HepG2 (cell line): ENCODE measurements at regions not wholly inside any gene's neighbourhood (a gene's known extent, or its start where the extent isn't known, plus 50 kb on each side); places are given as distances from the start of the nearest gene placed in this dataset.

Experiments used
- ATAC-seq: fragments of 200-7000 bp; cut with Tn5 transposase; 3 replicates; pipeline ENCODE4 v1.9.1; 2020; ENCODE audit warnings: mild to moderate bottlenecking, moderate library complexity
- BruUV-seq: library from RNA; stranded (reverse); fragments of 400-500 nt; replicated peaks from 2 replicates; lab custom pipeline; 2021; lab: Mats Ljungman, UMichigan
- CTCF ChIA-PET: fragments of 300-600 bp; formaldehyde crosslinking; extraction: SDS; loops from one replicate; lab custom pipeline; 2021; ENCODE audit warnings: low total read pairs, inconsistent platforms, low intra/inter-chr PET ratio; lab: Yijun Ruan, JAX
- POLR2A ChIA-PET: fragments of 350-600 bp; sonication (Branson Sonifier 250); formaldehyde crosslinking; loops from one replicate; lab custom pipeline; 2020; ENCODE audit warnings: antibody characterized with exemption, inconsistent platforms; lab: Yijun Ruan, JAX
- DNase-seq: peaks from one replicate; pipeline ENCODE4 v3.0.0-alpha.2; 2015; ENCODE audit warnings: low spot score
- FAIRE-seq: peaks from 3 replicates; lab custom pipeline; 2011; peaks lifted over from hg19 to GRCh38; lab: Jason Lieb, UNC
- H2AFZ ChIP-seq: one replicate; pipeline ENCODE4 v1.6.1; 2011; ENCODE audit warnings: low read length, inconsistent platforms
- H3K27ac ChIP-seq: fragments of 300-600 bp; 3 replicates; pipeline ENCODE4 v1.8.0; 2011; ENCODE audit warnings: mixed run types, mild to moderate bottlenecking, mixed read lengths, low read length, inconsistent platforms; ENCODE audit not compliant: insufficient read depth; ENCODE audit errors: extremely low read length
- H3K27me3 ChIP-seq, 2 experiments: fragments of 200-600 bp in 1 of 2; 2 replicates in 1 of 2; 3 replicates in 1 of 2; pipeline versions ENCODE4 v1.6.0 to v1.8.0; 2011; ENCODE audit warnings: low read length in 2 of 2, mild to moderate bottlenecking in 2 of 2, moderate library complexity in 2 of 2, inconsistent platforms in 1 of 2; ENCODE audit not compliant: insufficient read depth in 2 of 2, control insufficient read depth in 1 of 2
- H3K36me3 ChIP-seq, 2 experiments: fragments of 200-600 bp in 1 of 2; replicated peaks in 1 of 2; 2 replicates in 1 of 2; 3 replicates in 1 of 2; pipeline versions ENCODE4 v1.5.1 to v1.8.0; 2011; ENCODE audit warnings: low read length in 2 of 2, inconsistent platforms in 1 of 2; ENCODE audit not compliant: insufficient read depth in 2 of 2, control insufficient read depth in 1 of 2
- H3K4me1 ChIP-seq: 2 replicates; pipeline ENCODE4 v1.5.1; 2012; ENCODE audit warnings: low read length, inconsistent platforms; ENCODE audit not compliant: insufficient read depth
- H3K4me2 ChIP-seq: 2 replicates; pipeline ENCODE4 v1.6.0; 2011; ENCODE audit warnings: low read depth, low read length, inconsistent platforms
- H3K4me3 ChIP-seq, 3 experiments: fragments of 200-600 bp in 1 of 3; sonication (generic), shearing (Covaris generic) in 1 of 3; replicated peaks in 1 of 3; 2 replicates each; pipeline ENCODE4 v1.5.1; 2011 to 2016; ENCODE audit warnings: low read length in 3 of 3, inconsistent platforms in 2 of 3, low read depth in 2 of 3, mild to moderate bottlenecking in 2 of 3, control low read depth in 1 of 3, mixed read lengths in 1 of 3; ENCODE audit not compliant: insufficient read depth in 1 of 3
- H3K79me2 ChIP-seq: one replicate; pipeline ENCODE4 v1.6.1; 2011; ENCODE audit warnings: low read length, inconsistent platforms; ENCODE audit not compliant: insufficient read depth
- H3K9ac ChIP-seq: 2 replicates; pipeline ENCODE4 v1.6.0; 2011; ENCODE audit warnings: mild to moderate bottlenecking, low read depth, low read length, inconsistent platforms; ENCODE audit not compliant: insufficient read depth
- H3K9me3 ChIP-seq: 2 replicates; pipeline ENCODE4 v1.5.1; 2012; ENCODE audit warnings: mild to moderate bottlenecking, low read length
- H4K20me1 ChIP-seq: 2 replicates; pipeline ENCODE4 v1.6.0; 2011; ENCODE audit warnings: inconsistent platforms, mild to moderate bottlenecking, low read length, moderate library complexity; ENCODE audit not compliant: insufficient read depth
- ARNT ChIP-seq: fragments of 450-650 bp; IDR thresholded peaks from 2 replicates; pipeline ENCODE4 v1.6.1; 2017
- CHCHD3 ChIP-seq: sonication (generic); formaldehyde crosslinking; IDR thresholded peaks from 2 replicates; pipeline ENCODE4 v1.8.0; 2022; ENCODE audit warnings: mild to moderate bottlenecking, missing genetic modification reagents, moderate library complexity
- CREM ChIP-seq, 2 experiments: sonication (generic) in 1 of 2; formaldehyde crosslinking in 1 of 2; IDR thresholded peaks; 2 replicates each; pipeline versions ENCODE4 v1.4.0 to v1.6.1; 2016 to 2020; ENCODE audit warnings: antibody characterized with exemption in 1 of 2, mild to moderate bottlenecking in 1 of 2, missing genetic modification reagents in 1 of 2
- DMAP1 ChIP-seq: IDR thresholded peaks from 2 replicates; pipeline ENCODE4 v1.6.1; 2016
- DR1 ChIP-seq: sonication (generic); formaldehyde crosslinking; IDR thresholded peaks from 2 replicates; pipeline ENCODE4 v1.8.0; 2021; ENCODE audit warnings: mild to moderate bottlenecking, missing genetic modification reagents, inconsistent platforms
- EZH2 ChIP-seq: conservative IDR thresholded peaks from 2 replicates; pipeline ENCODE4 v1.6.1; 2012; ENCODE audit warnings: mild to moderate bottlenecking, low read depth, low read length, moderate library complexity
- FOXA3 ChIP-seq: IDR thresholded peaks from 2 replicates; pipeline ENCODE4 v1.6.1; 2016; ENCODE audit warnings: missing genetic modification reagents, missing compliant biosample characterization
- KDM3A ChIP-seq: IDR thresholded peaks from 2 replicates; pipeline ENCODE4 v1.6.1; 2018; ENCODE audit warnings: low read depth, missing compliant biosample characterization
- PLRG1 ChIP-seq: fragments of 450-650 bp; conservative IDR thresholded peaks from 2 replicates; pipeline ENCODE4 v1.6.1; 2016
- RELA ChIP-seq: sonication (generic); formaldehyde crosslinking; IDR thresholded peaks from 2 replicates; pipeline ENCODE4 v1.4.0; 2020; ENCODE audit warnings: missing genetic modification reagents
- SIX4 ChIP-seq: sonication (generic); formaldehyde crosslinking; IDR thresholded peaks from 2 replicates; pipeline ENCODE4 v1.4.0; 2020; ENCODE audit warnings: missing genetic modification reagents
- SSRP1 ChIP-seq: IDR thresholded peaks from 2 replicates; pipeline ENCODE4 v1.6.1; 2016; ENCODE audit warnings: control low read depth
- YEATS4 ChIP-seq: sonication (generic); formaldehyde crosslinking; IDR thresholded peaks from 2 replicates; pipeline ENCODE4 v1.4.0; 2020; ENCODE audit warnings: missing genetic modification reagents, borderline replicate concordance
- ZNF160 ChIP-seq: sonication (generic); formaldehyde crosslinking; IDR thresholded peaks from 2 replicates; pipeline ENCODE4 v1.8.0; 2022; ENCODE audit warnings: mild to moderate bottlenecking, inconsistent platforms, missing genetic modification reagents
- ZNF713 ChIP-seq: sonication (generic); formaldehyde crosslinking; IDR thresholded peaks from 2 replicates; pipeline ENCODE4 v1.4.0; 2020; ENCODE audit warnings: mild to moderate bottlenecking, missing genetic modification reagents
- ZNF749 ChIP-seq: sonication (generic); formaldehyde crosslinking; IDR thresholded peaks from 2 replicates; pipeline ENCODE4 v1.8.0; 2022; ENCODE audit warnings: mild to moderate bottlenecking, missing genetic modification reagents, moderate library complexity, borderline replicate concordance
- WGBS: methylation state at CpG from one replicate; pipeline ENCODE4 v1.1.6; 2017; ENCODE audit warnings: low lambda C conversion rate; 5-methylcytosine and 5-hydroxymethylcytosine counted together
- in situ Hi-C: cut with HindIII; loops from 2 replicates; pipeline ENCODE4 v1.10.0; 2017; ENCODE audit warnings: low pct_unique_long_range_greater_than_20kb; ENCODE audit not compliant: extremely low pct_ligation_motif_present
- intact Hi-C: fragments of 100-400 bp; cut with micrococcal nuclease; formaldehyde crosslinking; loops from one replicate; pipeline ENCODE4 v1.10.0; 2022; ENCODE audit not compliant: unreplicated experiment
- TF ChIP-seq, protein P1 (sequence below): sonication (generic); formaldehyde crosslinking; IDR thresholded peaks from 2 replicates; pipeline ENCODE4 v1.5.0; 2020; ENCODE audit warnings: mild to moderate bottlenecking, missing genetic modification reagents
- TF ChIP-seq, protein P2 (sequence below), 2 experiments: sonication (generic) in 1 of 2; formaldehyde crosslinking in 1 of 2; IDR thresholded peaks; 2 replicates each; pipeline versions ENCODE4 v1.4.0 to v1.6.1; 2018 to 2020; ENCODE audit warnings: missing genetic modification reagents in 2 of 2, borderline replicate concordance in 1 of 2, low read depth in 1 of 2, mild to moderate bottlenecking in 1 of 2, missing biosample characterization in 1 of 2
- TF ChIP-seq, protein P3 (sequence below): sonication (generic); formaldehyde crosslinking; IDR thresholded peaks from 2 replicates; pipeline ENCODE4 v1.4.0; 2020; ENCODE audit warnings: mild to moderate bottlenecking, missing genetic modification reagents
- TF ChIP-seq, protein P4 (sequence below): sonication (generic); formaldehyde crosslinking; IDR thresholded peaks from 2 replicates; pipeline ENCODE4 v1.4.0; 2020; ENCODE audit warnings: mild to moderate bottlenecking, missing genetic modification reagents

DNA sequence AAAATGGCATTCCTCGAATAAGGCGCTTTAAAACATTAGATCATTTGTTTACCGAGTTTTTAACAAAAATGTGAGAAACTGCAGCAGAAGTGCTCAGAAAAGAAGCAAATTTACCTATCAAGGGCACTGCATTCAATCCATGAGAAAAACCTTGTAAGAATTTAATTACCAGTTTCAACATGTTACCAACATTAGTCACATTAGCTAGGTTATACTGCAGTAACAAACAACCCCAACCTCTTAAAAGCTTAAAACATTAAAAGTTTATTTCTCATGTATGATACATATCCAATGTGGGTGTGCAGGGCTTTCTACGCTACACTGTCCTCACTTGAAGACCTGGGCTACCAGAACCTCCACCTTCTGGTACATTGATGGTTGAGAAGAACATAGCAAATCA is 68.1 kb upstream of the CCBE1 start:
- ChIA-PET CTCF (no interaction called here), POLR2A (no interaction called here)
- 5% methylated on average over 4 of the region's 4 CpGs for WGBS
- no TSS peak for BruUV-seq
- Histone ChIP-seq H3K4me2 (no peak overlapping the region), H2AFZ (no peak overlapping the region), H3K27ac (no peak overlapping the region), H4K20me1 (no peaks in the 10 kb centered on the region), H3K4me3 (no peak overlapping the region), H3K4me1 (no peaks in the 10 kb centered on the region), H3K36me3 (no peaks in the 10 kb centered on the region), H3K27me3 (no peaks in the 10 kb centered on the region), H3K9ac (no peak overlapping the region), H3K79me2 (no peaks in the 10 kb centered on the region), H3K9me3 (no peaks in the 10 kb centered on the region)
- ATAC-seq (no peak), DNase-seq (no peak), FAIRE-seq (no peak)
- in situ Hi-C loops: no loop called here
- intact Hi-C loops: no loop called here
- TF ChIP-seq, protein P1, sequence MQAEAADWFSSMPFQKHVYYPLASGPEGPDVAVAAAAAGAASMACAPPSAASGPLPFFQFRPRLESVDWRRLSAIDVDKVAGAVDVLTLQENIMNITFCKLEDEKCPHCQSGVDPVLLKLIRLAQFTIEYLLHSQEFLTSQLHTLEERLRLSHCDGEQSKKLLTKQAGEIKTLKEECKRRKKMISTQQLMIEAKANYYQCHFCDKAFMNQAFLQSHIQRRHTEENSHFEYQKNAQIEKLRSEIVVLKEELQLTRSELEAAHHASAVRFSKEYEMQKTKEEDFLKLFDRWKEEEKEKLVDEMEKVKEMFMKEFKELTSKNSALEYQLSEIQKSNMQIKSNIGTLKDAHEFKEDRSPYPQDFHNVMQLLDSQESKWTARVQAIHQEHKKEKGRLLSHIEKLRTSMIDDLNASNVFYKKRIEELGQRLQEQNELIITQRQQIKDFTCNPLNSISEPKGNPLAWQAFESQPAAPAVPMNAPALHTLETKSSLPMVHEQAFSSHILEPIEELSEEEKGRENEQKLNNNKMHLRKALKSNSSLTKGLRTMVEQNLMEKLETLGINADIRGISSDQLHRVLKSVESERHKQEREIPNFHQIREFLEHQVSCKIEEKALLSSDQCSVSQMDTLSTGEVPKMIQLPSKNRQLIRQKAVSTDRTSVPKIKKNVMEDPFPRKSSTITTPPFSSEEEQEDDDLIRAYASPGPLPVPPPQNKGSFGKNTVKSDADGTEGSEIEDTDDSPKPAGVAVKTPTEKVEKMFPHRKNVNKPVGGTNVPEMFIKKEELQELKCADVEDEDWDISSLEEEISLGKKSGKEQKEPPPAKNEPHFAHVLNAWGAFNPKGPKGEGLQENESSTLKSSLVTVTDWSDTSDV: no peak
- TF ChIP-seq SSRP1: no peak
- no peak for TF ChIP-seq RELA (CRISPR knock-in tag)
- no peak for TF ChIP-seq ARNT
- TF ChIP-seq EZH2: no peak
- TF ChIP-seq ZNF713: no peak
- TF ChIP-seq ZNF160 (CRISPR knock-in tag): no peak
- TF ChIP-seq DMAP1: no peak
- no peak for TF ChIP-seq KDM3A (CRISPR knock-in tag)
- no peak for TF ChIP-seq YEATS4 (CRISPR knock-in tag)
- TF ChIP-seq CHCHD3 (CRISPR knock-in tag): no peak
- TF ChIP-seq, protein P2, sequence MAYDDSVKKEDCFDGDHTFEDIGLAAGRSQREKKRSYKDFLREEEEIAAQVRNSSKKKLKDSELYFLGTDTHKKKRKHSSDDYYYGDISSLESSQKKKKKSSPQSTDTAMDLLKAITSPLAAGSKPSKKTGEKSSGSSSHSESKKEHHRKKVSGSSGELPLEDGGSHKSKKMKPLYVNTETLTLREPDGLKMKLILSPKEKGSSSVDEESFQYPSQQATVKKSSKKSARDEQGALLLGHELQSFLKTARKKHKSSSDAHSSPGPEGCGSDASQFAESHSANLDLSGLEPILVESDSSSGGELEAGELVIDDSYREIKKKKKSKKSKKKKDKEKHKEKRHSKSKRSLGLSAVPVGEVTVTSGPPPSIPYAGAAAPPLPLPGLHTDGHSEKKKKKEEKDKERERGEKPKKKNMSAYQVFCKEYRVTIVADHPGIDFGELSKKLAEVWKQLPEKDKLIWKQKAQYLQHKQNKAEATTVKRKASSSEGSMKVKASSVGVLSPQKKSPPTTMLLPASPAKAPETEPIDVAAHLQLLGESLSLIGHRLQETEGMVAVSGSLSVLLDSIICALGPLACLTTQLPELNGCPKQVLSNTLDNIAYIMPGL (CRISPR knock-in tag; IDR thresholded peaks at IDR 0.05; ENCODE audit: borderline replicate concordance in 1 of 2, low read depth in 1 of 2): no peak
- TF ChIP-seq SIX4: no peak
- no peak for TF ChIP-seq CREM (IDR thresholded peaks at IDR 0.05)
- no peak for TF ChIP-seq CREM (CRISPR knock-in tag; IDR thresholded peaks at IDR 0.05)
- TF ChIP-seq, protein P3, sequence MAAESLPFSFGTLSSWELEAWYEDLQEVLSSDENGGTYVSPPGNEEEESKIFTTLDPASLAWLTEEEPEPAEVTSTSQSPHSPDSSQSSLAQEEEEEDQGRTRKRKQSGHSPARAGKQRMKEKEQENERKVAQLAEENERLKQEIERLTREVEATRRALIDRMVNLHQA: no peak
- TF ChIP-seq, protein P4, sequence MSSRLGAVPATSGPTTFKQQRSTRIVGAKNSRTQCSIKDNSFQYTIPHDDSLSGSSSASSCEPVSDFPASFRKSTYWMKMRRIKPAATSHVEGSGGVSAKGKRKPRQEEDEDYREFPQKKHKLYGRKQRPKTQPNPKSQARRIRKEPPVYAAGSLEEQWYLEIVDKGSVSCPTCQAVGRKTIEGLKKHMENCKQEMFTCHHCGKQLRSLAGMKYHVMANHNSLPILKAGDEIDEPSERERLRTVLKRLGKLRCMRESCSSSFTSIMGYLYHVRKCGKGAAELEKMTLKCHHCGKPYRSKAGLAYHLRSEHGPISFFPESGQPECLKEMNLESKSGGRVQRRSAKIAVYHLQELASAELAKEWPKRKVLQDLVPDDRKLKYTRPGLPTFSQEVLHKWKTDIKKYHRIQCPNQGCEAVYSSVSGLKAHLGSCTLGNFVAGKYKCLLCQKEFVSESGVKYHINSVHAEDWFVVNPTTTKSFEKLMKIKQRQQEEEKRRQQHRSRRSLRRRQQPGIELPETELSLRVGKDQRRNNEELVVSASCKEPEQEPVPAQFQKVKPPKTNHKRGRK (CRISPR knock-in tag): no peak
- no peak for TF ChIP-seq PLRG1
- TF ChIP-seq ZNF749: no peak
- no peak for TF ChIP-seq DR1 (CRISPR knock-in tag)
- no peak for TF ChIP-seq FOXA3 (CRISPR knock-in tag)
